Naive thymus-derived CD4-positive, alpha-beta T cell (primary cell): ENCODE measurements at regions not wholly inside any gene's neighbourhood (a gene's known extent, or its start where the extent isn't known, plus 50 kb on each side); places are given as distances from the start of the nearest gene placed in this dataset.

Experiments
- ATAC-seq: fragments of 150-1000 bp; cut with Tn5 transposase; 2 replicates; pipeline ENCODE4 v1.10.0; 2021; ENCODE audit warnings: mild to moderate bottlenecking, moderate library complexity
- CTCF ChIA-PET: fragments of 350-600 bp; sonication (Branson Sonifier 250); formaldehyde crosslinking; loops from one replicate; lab custom pipeline; 2021; ENCODE audit warnings: antibody characterized with exemption; lab: Charles Lee
- POLR2A ChIA-PET: fragments of 350-600 bp; sonication (Branson Sonifier 250); formaldehyde crosslinking; loops from one replicate; lab custom pipeline; 2021; ENCODE audit warnings: antibody characterized with exemption, inconsistent platforms; lab: Charles Lee
- DNase-seq, 9 donors: peaks; one replicate each; pipeline versions ENCODE4 v3.0.0 to v3.0.0-alpha.2; 2020 to 2022; ENCODE audit warnings: mixed read lengths in 1 of 9
- H3K27ac ChIP-seq: one replicate; pipeline ENCODE4 v1.7.0; 2013; ENCODE audit warnings: mild to moderate bottlenecking, low read depth, low read length, moderate library complexity
- H3K27me3 ChIP-seq, 2 donors: one replicate each; pipeline ENCODE4 v1.7.0; 2013; ENCODE audit warnings: low read length in 2 of 2, mild to moderate bottlenecking in 2 of 2, moderate library complexity in 2 of 2; ENCODE audit not compliant: control insufficient read depth in 2 of 2, insufficient read depth in 2 of 2
- H3K36me3 ChIP-seq, 3 experiments: 1 replicate in 2 of 3; 2 replicates in 1 of 3; pipeline ENCODE4 v1.7.0; 2013; ENCODE audit warnings: low read length in 3 of 3, mild to moderate bottlenecking in 3 of 3, moderate library complexity in 1 of 3; ENCODE audit not compliant: insufficient read depth in 3 of 3, control insufficient read depth in 2 of 3
- H3K4me1 ChIP-seq, 2 donors: one replicate each; pipeline ENCODE4 v1.7.0; 2013; ENCODE audit warnings: low read length in 2 of 2, mild to moderate bottlenecking in 2 of 2, moderate library complexity in 1 of 2; ENCODE audit not compliant: control insufficient read depth in 2 of 2, insufficient read depth in 2 of 2
- H3K4me3 ChIP-seq: 2 replicates; pipeline ENCODE4 v1.7.0; 2013; ENCODE audit warnings: mild to moderate bottlenecking, low read length
- H3K9me3 ChIP-seq, 3 experiments: 1 replicate in 2 of 3; 2 replicates in 1 of 3; pipeline ENCODE4 v1.7.0; 2013; ENCODE audit warnings: low read length in 3 of 3; ENCODE audit not compliant: control insufficient read depth in 2 of 3
- H3K27ac Mint-ChIP-seq, 9 donors: one replicate each; pipeline ENCODE4 v1.8.0; 2020 to 2022; ENCODE audit warnings: mixed read lengths in 9 of 9, mild to moderate bottlenecking in 8 of 9, moderate library complexity in 5 of 9, inconsistent platforms in 2 of 9
- H3K27me3 Mint-ChIP-seq, 5 donors: one replicate each; pipeline ENCODE4 v1.8.0; 2021 to 2022; ENCODE audit warnings: mixed read lengths in 5 of 5, mild to moderate bottlenecking in 1 of 5
- H3K36me3 Mint-ChIP-seq, 5 donors: one replicate each; pipeline ENCODE4 v1.8.0; 2020 to 2022; ENCODE audit warnings: mixed read lengths in 5 of 5, mild to moderate bottlenecking in 3 of 5, inconsistent platforms in 1 of 5
- H3K4me1 Mint-ChIP-seq, 7 donors: one replicate each; pipeline ENCODE4 v1.8.0; 2020 to 2022; ENCODE audit warnings: mixed read lengths in 7 of 7, mild to moderate bottlenecking in 3 of 7, inconsistent platforms in 1 of 7
- H3K4me3 Mint-ChIP-seq, 10 donors: one replicate each; pipeline ENCODE4 v1.8.0; 2020 to 2022; ENCODE audit warnings: mild to moderate bottlenecking in 10 of 10, mixed read lengths in 10 of 10, moderate library complexity in 6 of 10, inconsistent platforms in 2 of 10
- H3K9me3 Mint-ChIP-seq, 11 donors: one replicate each; pipeline ENCODE4 v1.8.0; 2020 to 2022; ENCODE audit warnings: mixed read lengths in 11 of 11, mild to moderate bottlenecking in 4 of 11, inconsistent platforms in 1 of 11, moderate library complexity in 1 of 11
- intact Hi-C, 2 donors: fragments of 100-400 bp; cut with micrococcal nuclease; formaldehyde crosslinking; loops; one replicate each; pipeline ENCODE4 v1.15.1; 2023

GRCh38 chr12:115416869-115417268 is 732.9 kb upstream of the TBX3 start:
- intact Hi-C loops = no loop called here
- H3K9me3 Mint-ChIP-seq = peaks cover 0 to 16% (median 4%) of the 10 kb centered on the region in 11 donors
- ChIA-PET CTCF (no interaction called here), POLR2A (no interaction called here)
- Histone ChIP-seq H3K36me3 (no peaks in the 10 kb centered on the region), H3K9me3 (no peaks in the 10 kb centered on the region), H3K4me3 (no peak overlapping the region), H3K27me3 (no peaks in the 10 kb centered on the region), H3K27ac (no peak overlapping the region), H3K4me1 (no peaks in the 10 kb centered on the region)
- H3K4me1 Mint-ChIP-seq = no peaks in the 10 kb centered on the region
- no peak overlapping the region for H3K4me3 Mint-ChIP-seq
- ATAC-seq (no peak), DNase-seq (no peak)
- peaks cover 0 to 9% (median 0%) of the 10 kb centered on the region in 5 donors for H3K27me3 Mint-ChIP-seq
- H3K27ac Mint-ChIP-seq = no peak overlapping the region
- no peaks in the 10 kb centered on the region for H3K36me3 Mint-ChIP-seq

- no peaks in the 10 kb centered on the region for H3K27me3 ChIP-seq
- H3K4me3 ChIP-seq = no peak overlapping the region
- ChIA-PET POLR2A (no interaction called here), CTCF (no interaction called here)
- no peaks in the 10 kb centered on the region for H3K4me1 ChIP-seq
- Mint-ChIP-seq H3K36me3 (no peaks in the 10 kb centered on the region), H3K4me3 (no peak overlapping the region), H3K27ac (no peak overlapping the region), H3K9me3 (peaks cover 0 to 20% (median 4%) of the 10 kb centered on the region in 11 donors), H3K4me1 (no peaks in the 10 kb centered on the region), H3K27me3 (peaks cover 0 to 17% (median 3%) of the 10 kb centered on the region in 5 donors)
- no peak for DNase-seq
- intact Hi-C loops = no loop called here
- no peak overlapping the region for H3K27ac ChIP-seq
- H3K9me3 ChIP-seq = no peaks in the 10 kb centered on the region
- ATAC-seq = no peak
- H3K36me3 ChIP-seq = no peaks in the 10 kb centered on the region
Observed at GRCh38 chr12:115413626-115414025, 729.7 kb upstream of the TBX3 start.

GRCh38 chr12:115412831-115413230 is 728.9 kb upstream of the TBX3 start:
- peaks cover 0 to 20% (median 4%) of the 10 kb centered on the region in 11 donors for H3K9me3 Mint-ChIP-seq
- CTCF ChIA-PET = no interaction called here
- Histone ChIP-seq H3K9me3 (no peaks in the 10 kb centered on the region), H3K4me3 (no peak overlapping the region), H3K4me1 (no peaks in the 10 kb centered on the region), H3K36me3 (no peaks in the 10 kb centered on the region), H3K27me3 (no peaks in the 10 kb centered on the region), H3K27ac (no peak overlapping the region)
- H3K4me3 Mint-ChIP-seq = no peak overlapping the region
- H3K27me3 Mint-ChIP-seq = peaks cover 0 to 19% (median 3%) of the 10 kb centered on the region in 5 donors
- DNase-seq (no peak), ATAC-seq (no peak)
- POLR2A ChIA-PET = no interaction called here
- H3K36me3 Mint-ChIP-seq = no peaks in the 10 kb centered on the region
- no peaks in the 10 kb centered on the region for H3K4me1 Mint-ChIP-seq
- intact Hi-C loops = no loop called here
- no peak overlapping the region for H3K27ac Mint-ChIP-seq

GRCh38 chr12:115411121-115411520 is 727.1 kb upstream of the TBX3 start:
- Mint-ChIP-seq H3K27me3 (peaks cover 0 to 19% (median 3%) of the 10 kb centered on the region in 5 donors), H3K36me3 (no peaks in the 10 kb centered on the region), H3K4me3 (no peak overlapping the region), H3K27ac (no peak overlapping the region), H3K4me1 (no peaks in the 10 kb centered on the region), H3K9me3 (peaks cover 0 to 9% (median 2%) of the 10 kb centered on the region in 11 donors)
- intact Hi-C loops = no loop called here
- DNase-seq (no peak), ATAC-seq (no peak)
- Histone ChIP-seq H3K27ac (no peak overlapping the region), H3K36me3 (no peaks in the 10 kb centered on the region), H3K27me3 (no peaks in the 10 kb centered on the region), H3K9me3 (no peaks in the 10 kb centered on the region), H3K4me1 (no peaks in the 10 kb centered on the region), H3K4me3 (no peak overlapping the region)
- POLR2A ChIA-PET = no interaction called here
- CTCF ChIA-PET = no interaction called here

- H3K4me1 Mint-ChIP-seq = no peaks in the 10 kb centered on the region
- CTCF ChIA-PET = no interaction called here
- Histone ChIP-seq H3K4me1 (no peaks in the 10 kb centered on the region), H3K9me3 (no peaks in the 10 kb centered on the region), H3K27me3 (no peaks in the 10 kb centered on the region), H3K4me3 (no peak overlapping the region), H3K27ac (no peak overlapping the region), H3K36me3 (no peaks in the 10 kb centered on the region)
- POLR2A ChIA-PET = no interaction called here
- intact Hi-C loops = no loop called here
- H3K9me3 Mint-ChIP-seq = peaks cover 0 to 5% (median 2%) of the 10 kb centered on the region in 11 donors
- DNase-seq = no peak
- no peaks in the 10 kb centered on the region for H3K36me3 Mint-ChIP-seq
- H3K4me3 Mint-ChIP-seq = no peak overlapping the region
- no peak overlapping the region for H3K27ac Mint-ChIP-seq
- ATAC-seq = no peak
- peaks cover 0 to 19% (median 3%) of the 10 kb centered on the region in 5 donors for H3K27me3 Mint-ChIP-seq
Observed at GRCh38 chr12:115408642-115409041, 724.7 kb upstream of the TBX3 start.

GRCh38 chr12:115407723-115408122 is 723.7 kb upstream of the TBX3 start:
- Mint-ChIP-seq H3K27ac (no peak overlapping the region), H3K4me1 (no peaks in the 10 kb centered on the region), H3K4me3 (no peak overlapping the region), H3K36me3 (no peaks in the 10 kb centered on the region), H3K27me3 (peaks cover 0 to 19% (median 3%) of the 10 kb centered on the region in 5 donors), H3K9me3 (peaks cover 0 to 7% (median 2%) of the 10 kb centered on the region in 11 donors)
- CTCF ChIA-PET = no interaction called here
- POLR2A ChIA-PET = no interaction called here
- no peaks in the 10 kb centered on the region for H3K9me3 ChIP-seq
- intact Hi-C loops = no loop called here
- DNase-seq (no peak), ATAC-seq (no peak)
- no peaks in the 10 kb centered on the region for H3K27me3 ChIP-seq
- no peaks in the 10 kb centered on the region for H3K36me3 ChIP-seq
- no peak overlapping the region for H3K4me3 ChIP-seq
- H3K27ac ChIP-seq = no peak overlapping the region
- H3K4me1 ChIP-seq = no peaks in the 10 kb centered on the region

- H3K27me3 ChIP-seq = no peaks in the 10 kb centered on the region
- H3K4me1 Mint-ChIP-seq = no peaks in the 10 kb centered on the region
- no peaks in the 10 kb centered on the region for H3K36me3 ChIP-seq
- H3K4me3 Mint-ChIP-seq = no peak overlapping the region
- no peak for ATAC-seq
- peaks cover 0 to 7% (median 2%) of the 10 kb centered on the region in 11 donors for H3K9me3 Mint-ChIP-seq
- intact Hi-C loops = no loop called here
- CTCF ChIA-PET = no interaction called here
- POLR2A ChIA-PET = no interaction called here
- no peak overlapping the region for H3K27ac ChIP-seq
- H3K36me3 Mint-ChIP-seq = no peaks in the 10 kb centered on the region
- H3K27me3 Mint-ChIP-seq = peaks cover 0 to 19% (median 3%) of the 10 kb centered on the region in 5 donors
- no peak overlapping the region for H3K27ac Mint-ChIP-seq
- no peak for DNase-seq
- H3K4me3 ChIP-seq = no peak overlapping the region
- H3K4me1 ChIP-seq = no peaks in the 10 kb centered on the region
- H3K9me3 ChIP-seq = no peaks in the 10 kb centered on the region
Observed at GRCh38 chr12:115407036-115407435, 723.1 kb upstream of the TBX3 start.
